Lower leg skin (tissue), 4 donors: ENCODE measurements at regions not wholly inside any gene's neighbourhood (a gene's known extent, or its start where the extent isn't known, plus 50 kb on each side); places are given as distances from the start of the nearest gene placed in this dataset.

Experiments used
- DNase-seq, 2 donors: peaks; one replicate each; pipeline ENCODE4 v3.0.0-alpha.2; 2019; ENCODE audit warnings: low spot score in 2 of 2
- H3K4me3 ChIP-seq: fragments of 200-600 bp; sonication (generic); 2 replicates; pipeline ENCODE4 v1.5.1; 2017; ENCODE audit warnings: mild to moderate bottlenecking, low read depth; ENCODE audit not compliant: poor library complexity, severe bottlenecking
- CTCF ChIP-seq, 3 donors: fragments of 450-650 bp; IDR thresholded peaks; one replicate each; pipeline ENCODE4 v1.5.1; 2016; ENCODE audit warnings: antibody characterized with exemption in 3 of 3, mild to moderate bottlenecking in 3 of 3, moderate library complexity in 2 of 3
- POLR2A ChIP-seq, 2 donors: fragments of 450-650 bp; IDR thresholded peaks; one replicate each; pipeline ENCODE4 v1.6.1; 2016 to 2017; ENCODE audit warnings: antibody characterized with exemption in 2 of 2, mild to moderate bottlenecking in 1 of 2, moderate library complexity in 1 of 2
- WGBS, 2 donors: methylation state at CpG; one replicate each; pipeline ENCODE4 v1.1.5; 2018; 5-methylcytosine and 5-hydroxymethylcytosine counted together
- intact Hi-C: fragments of 100-400 bp; cut with DNase I; formaldehyde crosslinking; loops from one replicate; pipeline ENCODE4 v1.15.0; 2023; ENCODE audit warnings: low total_unique reads

- TF ChIP-seq POLR2A (IDR thresholded peaks at IDR 0.05) (no peak), CTCF (IDR thresholded peaks at IDR 0.05) (no peak)
- H3K4me3 ChIP-seq = no peak overlapping the region
- intact Hi-C loops = no loop called here
- DNase-seq = no peak
- WGBS, 2 donors = 81 to 85% methylated on average over 3 of the region's 3 CpGs
Measured at GRCh38 chr10:113980408-113981087, 63.1 kb upstream of the ADRB1 start.

GRCh38 chr10:113982296-113982695 lies 61.4 kb upstream of the ADRB1 start:
- TF ChIP-seq CTCF (IDR thresholded peaks at IDR 0.05) (no peak), POLR2A (IDR thresholded peaks at IDR 0.05) (no peak)
- no peak overlapping the region for H3K4me3 ChIP-seq
- intact Hi-C loops = no loop called here
- no peak for DNase-seq

- no peak overlapping the region for H3K4me3 ChIP-seq
- intact Hi-C loops = no loop called here
- no peak for DNase-seq
- WGBS, 2 donors = 37 to 59% methylated on average over 4 of the region's 4 CpGs
- TF ChIP-seq CTCF (IDR thresholded peaks at IDR 0.05) (no peak), POLR2A (IDR thresholded peaks at IDR 0.05) (no peak)
Measured at GRCh38 chr10:113982769-113983168, 60.9 kb upstream of the ADRB1 start.

- intact Hi-C loops = no loop called here
- DNase-seq = no peak
- WGBS, 2 donors = 88% methylated on average over 3 of the region's 3 CpGs
Measured at GRCh38 chr10:113983552-113983951, 60.1 kb upstream of the ADRB1 start.

GRCh38 chr10:113985297-113985844 lies 58.3 kb upstream of the ADRB1 start:
- H3K4me3 ChIP-seq = no peak overlapping the region
- intact Hi-C loops = no loop called here
- DNase-seq = no peak
- WGBS, 2 donors = 90 to 94% methylated on average over 5 of the region's 5 CpGs
- no peak for TF ChIP-seq POLR2A (IDR thresholded peaks at IDR 0.05)
- TF ChIP-seq CTCF (IDR thresholded peaks at IDR 0.05) = no peak

More at GRCh38 chr10:113983552-113983951, 60.1 kb upstream of the ADRB1 start:
- no peak overlapping the region for H3K4me3 ChIP-seq
- TF ChIP-seq POLR2A (IDR thresholded peaks at IDR 0.05) = no peak
- TF ChIP-seq CTCF (IDR thresholded peaks at IDR 0.05) = no peak

- H3K4me3 ChIP-seq = no peak overlapping the region
- intact Hi-C loops = no loop called here
- TF ChIP-seq POLR2A (IDR thresholded peaks at IDR 0.05) (no peak), CTCF (IDR thresholded peaks at IDR 0.05) (no peak)
- 86 to 97% methylated on average over 6 of the region's 6 CpGs for WGBS, 2 donors
- no peak for DNase-seq
Measured at GRCh38 chr10:113986316-113986715, 57.4 kb upstream of the ADRB1 start.
